Osteoblast (primary cell): ENCODE measurements at regions not wholly inside any gene's neighbourhood (a gene's known extent, or its start where the extent isn't known, plus 50 kb on each side); places are given as distances from the start of the nearest gene placed in this dataset.
"Not testable (repeated sequence)": the region's sequence is repeated elsewhere in the genome, so short reads cannot be mapped to it uniquely, and the experiment has no call there.

ENCODE experiments used
- DNase-seq: peaks from one replicate; pipeline ENCODE4 v3.0.0; 2011; ENCODE audit warnings: low spot score, mixed read lengths; ENCODE audit not compliant: insufficient read length; ENCODE audit errors: missing footprints
- H2AFZ ChIP-seq: 2 replicates; pipeline ENCODE4 v1.6.0; 2011; ENCODE audit warnings: mild to moderate bottlenecking, low read length
- H3K27ac ChIP-seq: 2 replicates; pipeline ENCODE4 v1.5.1; 2011; ENCODE audit warnings: mild to moderate bottlenecking, low read depth, low read length, moderate library complexity
- H3K27me3 ChIP-seq: 2 replicates; pipeline ENCODE4 v1.6.0; 2012; ENCODE audit warnings: mild to moderate bottlenecking, control low read depth, inconsistent platforms, low read length, moderate library complexity; ENCODE audit not compliant: insufficient read depth
- H3K36me3 ChIP-seq: 2 replicates; pipeline ENCODE4 v1.5.1; 2011; ENCODE audit warnings: mild to moderate bottlenecking, low read length, control low read depth, moderate library complexity; ENCODE audit not compliant: insufficient read depth
- H3K4me1 ChIP-seq: 2 replicates; pipeline ENCODE4 v1.5.1; 2011; ENCODE audit warnings: mild to moderate bottlenecking, low read length, control low read depth, moderate library complexity; ENCODE audit not compliant: insufficient read depth
- H3K4me2 ChIP-seq: 2 replicates; pipeline ENCODE4 v1.6.0; 2011; ENCODE audit warnings: mild to moderate bottlenecking, low read length; ENCODE audit not compliant: insufficient read depth
- H3K4me3 ChIP-seq: fragments of 200-600 bp; sonication (generic); 3 replicates; pipeline ENCODE4 v1.5.1; 2012; ENCODE audit warnings: mild to moderate bottlenecking, low read length, inconsistent platforms; ENCODE audit not compliant: insufficient read depth
- H3K79me2 ChIP-seq: 2 replicates; pipeline ENCODE4 v1.6.0; 2012; ENCODE audit warnings: mild to moderate bottlenecking, low read length, control low read depth, inconsistent platforms; ENCODE audit not compliant: insufficient read depth
- H3K9me3 ChIP-seq: 2 replicates; pipeline ENCODE4 v1.5.1; 2011; ENCODE audit warnings: low read depth, low read length, control low read depth
- H4K20me1 ChIP-seq: 2 replicates; pipeline ENCODE4 v1.6.0; 2012; ENCODE audit warnings: mild to moderate bottlenecking, low read length, control low read depth; ENCODE audit not compliant: insufficient read depth
- TF ChIP-seq, protein P1 (sequence below): IDR thresholded peaks from 2 replicates; pipeline ENCODE4 v1.5.1; 2011; ENCODE audit warnings: mild to moderate bottlenecking, low read depth, low read length, moderate library complexity; ENCODE audit errors: extremely low read depth

- Histone ChIP-seq H3K9me3 (no peaks in the 10 kb centered on the region), H3K27me3 (no peaks in the 10 kb centered on the region), H4K20me1 (no peaks in the 10 kb centered on the region), H3K4me2 (no peak overlapping the region), H3K27ac (no peak overlapping the region), H3K36me3 (no peaks in the 10 kb centered on the region), H3K79me2 (no peaks in the 10 kb centered on the region), H2AFZ (no peak overlapping the region), H3K4me1 (no peaks in the 10 kb centered on the region), H3K4me3 (no peak overlapping the region)
- TF ChIP-seq, protein P1, sequence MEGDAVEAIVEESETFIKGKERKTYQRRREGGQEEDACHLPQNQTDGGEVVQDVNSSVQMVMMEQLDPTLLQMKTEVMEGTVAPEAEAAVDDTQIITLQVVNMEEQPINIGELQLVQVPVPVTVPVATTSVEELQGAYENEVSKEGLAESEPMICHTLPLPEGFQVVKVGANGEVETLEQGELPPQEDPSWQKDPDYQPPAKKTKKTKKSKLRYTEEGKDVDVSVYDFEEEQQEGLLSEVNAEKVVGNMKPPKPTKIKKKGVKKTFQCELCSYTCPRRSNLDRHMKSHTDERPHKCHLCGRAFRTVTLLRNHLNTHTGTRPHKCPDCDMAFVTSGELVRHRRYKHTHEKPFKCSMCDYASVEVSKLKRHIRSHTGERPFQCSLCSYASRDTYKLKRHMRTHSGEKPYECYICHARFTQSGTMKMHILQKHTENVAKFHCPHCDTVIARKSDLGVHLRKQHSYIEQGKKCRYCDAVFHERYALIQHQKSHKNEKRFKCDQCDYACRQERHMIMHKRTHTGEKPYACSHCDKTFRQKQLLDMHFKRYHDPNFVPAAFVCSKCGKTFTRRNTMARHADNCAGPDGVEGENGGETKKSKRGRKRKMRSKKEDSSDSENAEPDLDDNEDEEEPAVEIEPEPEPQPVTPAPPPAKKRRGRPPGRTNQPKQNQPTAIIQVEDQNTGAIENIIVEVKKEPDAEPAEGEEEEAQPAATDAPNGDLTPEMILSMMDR, result no peak
- no peak for DNase-seq
Measured at GRCh38 chr6:103505155-103505518, 1354.6 kb downstream of the HACE1 start.

GRCh38 chr6:103504501-103505154 lies 1355.1 kb downstream of the HACE1 start:
- DNase-seq, result no peak
- Histone ChIP-seq H3K27me3 (no peaks in the 10 kb centered on the region), H3K27ac (no peak overlapping the region), H3K4me3 (no peak overlapping the region), H3K4me2 (no peak overlapping the region), H3K9me3 (no peaks in the 10 kb centered on the region), H3K79me2 (no peaks in the 10 kb centered on the region), H3K4me1 (no peaks in the 10 kb centered on the region), H2AFZ (no peak overlapping the region), H3K36me3 (no peaks in the 10 kb centered on the region), H4K20me1 (no peaks in the 10 kb centered on the region)
- TF ChIP-seq, protein P1, result no peak

GRCh38 chr6:103496588-103496987 lies 1363.1 kb downstream of the HACE1 start:
- H3K27ac ChIP-seq, H3K4me3 ChIP-seq, H3K36me3 ChIP-seq, H3K79me2 ChIP-seq, H4K20me1 ChIP-seq, H3K9me3 ChIP-seq, H3K4me1 ChIP-seq, DNase-seq, H3K27me3 ChIP-seq, H2AFZ ChIP-seq, H3K4me2 ChIP-seq: not testable (repeated sequence)

DNA sequence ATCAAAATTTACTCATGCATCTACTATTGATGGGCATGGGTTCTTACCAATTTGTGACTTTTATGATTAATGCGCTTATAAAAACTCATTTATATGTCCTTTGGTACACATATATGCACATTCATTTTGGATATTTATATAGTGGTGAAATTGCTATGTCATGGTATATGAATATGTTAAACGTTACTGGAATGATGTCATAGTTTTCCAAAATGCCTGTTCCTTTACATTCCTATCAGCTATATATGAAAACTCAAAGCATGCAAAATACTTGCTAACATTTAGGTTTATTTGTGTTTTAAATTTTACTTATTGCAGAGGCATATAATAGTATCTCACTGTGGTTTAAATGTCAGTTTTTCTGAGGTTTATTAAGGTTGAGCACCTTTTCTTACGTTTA lies 1403.1 kb downstream of the HACE1 start:
- Histone ChIP-seq H2AFZ (no peak overlapping the region), H3K4me3 (no peak overlapping the region), H3K79me2 (no peaks in the 10 kb centered on the region), H3K4me2 (no peak overlapping the region), H3K4me1 (no peaks in the 10 kb centered on the region), H3K27ac (no peak overlapping the region), H3K36me3 (no peaks in the 10 kb centered on the region), H4K20me1 (no peaks in the 10 kb centered on the region), H3K9me3 (no peaks in the 10 kb centered on the region), H3K27me3 (no peaks in the 10 kb centered on the region)
- no peak for DNase-seq
- TF ChIP-seq, protein P1, result no peak
